Transverse colon (tissue), 4 donors: ENCODE measurements at regions not wholly inside any gene's neighbourhood (a gene's known extent, or its start where the extent isn't known, plus 50 kb on each side); places are given as distances from the start of the nearest gene placed in this dataset.

ENCODE experiments used
- DNase-seq: peaks from one replicate; pipeline ENCODE4 v3.0.0-alpha.2; 2019
- H3K27ac ChIP-seq, 4 donors: fragments of 200-600 bp; sonication (generic); 2 replicates each; pipeline ENCODE4 v1.5.1; 2016 to 2018; ENCODE audit warnings: inconsistent platforms in 4 of 4
- H3K27me3 ChIP-seq: fragments of 200-600 bp; sonication (generic); 2 replicates; pipeline ENCODE4 v1.5.1; 2017; ENCODE audit warnings: inconsistent platforms
- H3K36me3 ChIP-seq, 4 donors: fragments of 200-600 bp; sonication (generic); 2 replicates each; pipeline ENCODE4 v1.5.1; 2017 to 2019; ENCODE audit warnings: inconsistent platforms in 4 of 4
- H3K4me1 ChIP-seq, 4 donors: fragments of 200-600 bp; sonication (generic); 2 replicates each; pipeline ENCODE4 v1.5.1; 2017 to 2020; ENCODE audit warnings: inconsistent platforms in 4 of 4
- H3K4me3 ChIP-seq, 4 donors: fragments of 200-600 bp; sonication (generic); 1 replicate in 1 of 4; 2 replicates in 3 of 4; pipeline versions ENCODE4 v1.5.1 to v1.6.1; 2017 to 2019; ENCODE audit warnings: inconsistent platforms in 4 of 4
- H3K9me3 ChIP-seq, 2 donors: fragments of 200-600 bp; sonication (generic); 2 replicates each; pipeline ENCODE4 v1.5.1; 2017 to 2019; ENCODE audit warnings: inconsistent platforms in 2 of 2
- CTCF ChIP-seq, 5 experiments: fragments of 200-600 bp in 3 of 5; fragments of 450-650 bp in 2 of 5; sonication (generic) in 3 of 5; IDR thresholded peaks; 1 replicate in 2 of 5; 2 replicates in 3 of 5; pipeline ENCODE4 v1.5.1; 2016 to 2017; ENCODE audit warnings: antibody characterized with exemption in 5 of 5, inconsistent platforms in 3 of 5, mild to moderate bottlenecking in 2 of 5, moderate library complexity in 1 of 5
- EP300 ChIP-seq: sonication (generic); formaldehyde crosslinking; IDR thresholded peaks from one replicate; pipeline ENCODE4 v1.6.1; 2017; ENCODE audit warnings: antibody characterized with exemption, low read depth
- POLR2A ChIP-seq: fragments of 450-650 bp; IDR thresholded peaks from one replicate; pipeline ENCODE4 v1.6.1; 2016; ENCODE audit warnings: antibody characterized with exemption, mild to moderate bottlenecking, moderate library complexity
- POLR2AphosphoS5 ChIP-seq, 3 donors: sonication (generic); formaldehyde crosslinking; IDR thresholded peaks; one replicate each; pipeline ENCODE4 v1.6.1; 2016; ENCODE audit warnings: antibody characterized with exemption in 3 of 3
- WGBS, 2 donors: methylation state at CpG; one replicate each; pipeline ENCODE4 v1.1.5; 2018; ENCODE audit warnings: low coverage in 1 of 2; 5-methylcytosine and 5-hydroxymethylcytosine counted together
- in situ Hi-C, 4 donors: fragments of 200-750 bp; cut with MboI; loops; one replicate each; pipeline versions ENCODE4 v1.15.0 to v1.15.1; 2017; ENCODE audit warnings: low sequenced_read_pairs in 3 of 4, low pct_ligation_motif_present in 1 of 4, low pct_unique_long_range_greater_than_20kb in 1 of 4
- intact Hi-C: fragments of 100-400 bp; cut with DNase I; formaldehyde crosslinking; loops from one replicate; pipeline ENCODE4 v1.15.1; 2023; ENCODE audit warnings: low total_unique reads

- Histone ChIP-seq H3K9me3 (no peaks in the 10 kb centered on the region), H3K36me3 (no peaks in the 10 kb centered on the region), H3K4me3 (no peak overlapping the region), H3K4me1 (peaks cover 0 to 9% (median 0%) of the 10 kb centered on the region in 4 donors), H3K27ac (no peak overlapping the region), H3K27me3 (no peaks in the 10 kb centered on the region)
- DNase-seq, result no peak
- WGBS, 2 donors, result 76 to 87% methylated on average over 3 to 8 of the region's 8 CpGs
- TF ChIP-seq CTCF (IDR thresholded peaks at IDR 0.05) (no peak), POLR2A (no peak), EP300 (no peak), POLR2AphosphoS5 (IDR thresholded peaks at IDR 0.05) (no peak)
- intact Hi-C loops (no loop called here), in situ Hi-C loops (loop anchor here in 1 of 4 donors (5.0 kb wide), 1 partner anchor 249 kb away; no protein-coding TSS in a partner anchor)
Measured at GRCh38 chr1:25096307-25097150, 135.8 kb downstream of the SYF2 start.

- H3K4me3 ChIP-seq, result no peak overlapping the region
- no peak for DNase-seq
- H3K4me1 ChIP-seq, result peaks cover 0 to 9% (median 0%) of the 10 kb centered on the region in 4 donors
- TF ChIP-seq EP300 (no peak), POLR2A (no peak), POLR2AphosphoS5 (IDR thresholded peaks at IDR 0.05) (no peak), CTCF (IDR thresholded peaks at IDR 0.05) (no peak)
- WGBS, 2 donors, result 65 to 83% methylated on average over 2 to 5 of the region's 5 CpGs
- H3K36me3 ChIP-seq, result no peaks in the 10 kb centered on the region
- intact Hi-C loops (no loop called here), in situ Hi-C loops (loop anchor here in 1 of 4 donors (5.0 kb wide), 1 partner anchor 248 kb away; no protein-coding TSS in a partner anchor)
- H3K9me3 ChIP-seq, result no peaks in the 10 kb centered on the region
- H3K27ac ChIP-seq, result no peak overlapping the region
- H3K27me3 ChIP-seq, result no peaks in the 10 kb centered on the region
Measured at GRCh38 chr1:25095635-25096200, 136.6 kb downstream of the SYF2 start.

- Histone ChIP-seq H3K9me3 (no peaks in the 10 kb centered on the region), H3K36me3 (no peaks in the 10 kb centered on the region), H3K27ac (no peak overlapping the region), H3K4me1 (peaks cover 0 to 9% (median 0%) of the 10 kb centered on the region in 4 donors), H3K4me3 (no peak overlapping the region), H3K27me3 (no peaks in the 10 kb centered on the region)
- intact Hi-C loops, result no loop called here
- TF ChIP-seq POLR2AphosphoS5 (IDR thresholded peaks at IDR 0.05) (no peak), CTCF (IDR thresholded peaks at IDR 0.05) (no peak), EP300 (no peak), POLR2A (no peak)
- 79 to 88% methylated on average over 7 to 10 of the region's 10 CpGs for WGBS, 2 donors
- no peak for DNase-seq
- in situ Hi-C loops, result loop anchor here in 1 of 4 donors (5.0 kb wide), 1 partner anchor 248 kb away; no protein-coding TSS in a partner anchor
Measured at GRCh38 chr1:25094995-25095394, 137.3 kb downstream of the SYF2 start.

GRCh38 chr1:25094229-25094628, 138.1 kb downstream of the SYF2 start:
- WGBS, 2 donors, result 56 to 91% methylated on average over 2 to 3 of the region's 3 CpGs
- Histone ChIP-seq H3K4me1 (peaks cover 0 to 4% (median 0%) of the 10 kb centered on the region in 4 donors), H3K4me3 (no peak overlapping the region), H3K9me3 (no peaks in the 10 kb centered on the region), H3K36me3 (no peaks in the 10 kb centered on the region), H3K27ac (no peak overlapping the region), H3K27me3 (no peaks in the 10 kb centered on the region)
- in situ Hi-C loops (no loop called here), intact Hi-C loops (no loop called here)
- DNase-seq, result no peak
- no peak for TF ChIP-seq CTCF (IDR thresholded peaks at IDR 0.05)
- TF ChIP-seq EP300, result no peak
- TF ChIP-seq POLR2AphosphoS5 (IDR thresholded peaks at IDR 0.05), result no peak
- TF ChIP-seq POLR2A, result no peak
